HCT116 (cell line): ENCODE measurements at regions not wholly inside any gene's neighbourhood (a gene's known extent, or its start where the extent isn't known, plus 50 kb on each side); places are given as distances from the start of the nearest gene placed in this dataset.

Experiments used
- ATAC-seq: fragments of 200-7000 bp; cut with Tn5 transposase; 2 replicates; pipeline ENCODE4 v1.9.1; 2020; ENCODE audit warnings: mild to moderate bottlenecking, moderate library complexity
- BruUV-seq: library from RNA; stranded (reverse); fragments of 400-500 nt; replicated peaks from 2 replicates; lab custom pipeline; 2021; lab: Mats Ljungman, UMichigan
- CTCF ChIA-PET: fragments of 300-600 bp; sonication (Branson Sonifier 250); formaldehyde crosslinking; loops from one replicate; lab custom pipeline; 2021; ENCODE audit warnings: antibody characterized with exemption; lab: Charles Lee
- POLR2A ChIA-PET: fragments of 300-600, 350-600 bp; sonication (Branson Sonifier 250); formaldehyde crosslinking; loops from one replicate; lab custom pipeline; 2021; ENCODE audit warnings: antibody characterized with exemption; lab: Charles Lee
- RAD21 ChIA-PET, 2 experiments: fragments of 300-600 bp; sonication (Branson Sonifier 250); formaldehyde crosslinking; loops; one replicate each; lab custom pipeline; 2023; ENCODE audit warnings: low total read pairs in 2 of 2; ENCODE audit not compliant: uncharacterized antibody in 2 of 2, unreplicated experiment in 2 of 2, low non-redundant PET in 1 of 2; lab: Charles Lee
- DNase-seq: peaks from one replicate; pipeline ENCODE4 v3.0.0-alpha.2; 2010; ENCODE audit warnings: low read depth, low spot score
- H2AFZ ChIP-seq: fragments of 200-600 bp; shearing (Covaris generic), sonication (generic); 2 replicates; pipeline ENCODE4 v1.6.1; 2017; ENCODE audit warnings: low read depth, mixed run types, mixed read lengths, antibody characterized with exemption, low read length; ENCODE audit not compliant: poor library complexity, severe bottlenecking
- H3K27ac ChIP-seq: 2 replicates; pipeline ENCODE4 v1.5.1; 2012; ENCODE audit warnings: low read depth, low read length
- H3K27me3 ChIP-seq: fragments of 200-600 bp; sonication (generic); 2 replicates; pipeline ENCODE4 v1.6.1; 2016; ENCODE audit warnings: mixed run types, low read length, mixed read lengths; ENCODE audit not compliant: insufficient read depth
- H3K36me3 ChIP-seq, 2 experiments: fragments of 200-500 bp in 1 of 2; fragments of 200-600 bp in 1 of 2; sonication (Bioruptor generic) in 1 of 2; sonication (generic) in 1 of 2; 2 replicates each; pipeline versions ENCODE4 v1.5.1 to v1.6.1; 2014 to 2016; ENCODE audit warnings: low read length in 2 of 2, inconsistent platforms in 1 of 2, mixed read lengths in 1 of 2, mixed run types in 1 of 2; ENCODE audit not compliant: insufficient read depth in 2 of 2, control insufficient read depth in 1 of 2
- H3K4me1 ChIP-seq, 2 experiments: fragments of 200-600 bp in 1 of 2; sonication (generic) in 1 of 2; 2 replicates each; pipeline versions ENCODE4 v1.5.1 to v1.6.1; 2012 to 2017; ENCODE audit warnings: low read length in 2 of 2, inconsistent platforms in 1 of 2, mild to moderate bottlenecking in 1 of 2, mixed read lengths in 1 of 2, mixed run types in 1 of 2, moderate library complexity in 1 of 2; ENCODE audit not compliant: insufficient read depth in 2 of 2, control insufficient read depth in 1 of 2
- H3K4me2 ChIP-seq: fragments of 200-600 bp; sonication (generic); 2 replicates; pipeline ENCODE4 v1.6.1; 2017; ENCODE audit warnings: mixed run types, low read length, mixed read lengths
- H3K4me3 ChIP-seq, 2 experiments: fragments of 200-600 bp in 1 of 2; sonication (generic) in 1 of 2; replicated peaks in 1 of 2; 2 replicates each; pipeline ENCODE4 v1.5.1; 2011 to 2016; ENCODE audit warnings: low read length in 2 of 2, control low read depth in 1 of 2, low read depth in 1 of 2, mild to moderate bottlenecking in 1 of 2, mixed read lengths in 1 of 2, mixed run types in 1 of 2
- H3K79me2 ChIP-seq: fragments of 200-600 bp; sonication (generic); 2 replicates; pipeline ENCODE4 v1.6.1; 2017; ENCODE audit warnings: mild to moderate bottlenecking, mixed run types, low read length, moderate library complexity, mixed read lengths; ENCODE audit not compliant: insufficient read depth
- H3K9ac ChIP-seq: fragments of 200-600 bp; sonication (generic); 2 replicates; pipeline ENCODE4 v1.6.1; 2016; ENCODE audit warnings: low read length, mixed read lengths
- H3K9me2 ChIP-seq: fragments of 200-600 bp; sonication (generic), shearing (Covaris generic); 2 replicates; pipeline ENCODE4 v1.6.1; 2017; ENCODE audit warnings: mixed run types, mild to moderate bottlenecking, moderate library complexity; ENCODE audit not compliant: insufficient read depth
- H3K9me3 ChIP-seq, 2 experiments: fragments of 200-500 bp in 1 of 2; fragments of 200-600 bp in 1 of 2; sonication (Bioruptor generic) in 1 of 2; sonication (generic) in 1 of 2; 2 replicates each; pipeline ENCODE4 v1.6.1; 2014 to 2017; ENCODE audit warnings: low read length in 2 of 2, mixed read lengths in 2 of 2, inconsistent platforms in 1 of 2, low read depth in 1 of 2, mild to moderate bottlenecking in 1 of 2, mixed run types in 1 of 2, moderate library complexity in 1 of 2; ENCODE audit not compliant: control insufficient read depth in 1 of 2, insufficient read depth in 1 of 2
- H4K20me1 ChIP-seq: fragments of 200-600 bp; sonication (generic), shearing (Covaris generic); 2 replicates; pipeline ENCODE4 v1.6.1; 2017; ENCODE audit warnings: mixed run types, mild to moderate bottlenecking, moderate library complexity; ENCODE audit not compliant: insufficient read depth
- CBX3 ChIP-seq: IDR thresholded peaks from 2 replicates; pipeline ENCODE4 v1.6.1; 2012; ENCODE audit warnings: low read depth
- EGR1 ChIP-seq: IDR thresholded peaks from 2 replicates; pipeline ENCODE4 v1.6.1; 2012; ENCODE audit warnings: low read depth
- ELF1 ChIP-seq: IDR thresholded peaks from 2 replicates; pipeline ENCODE4 v1.6.1; 2012; ENCODE audit warnings: low read depth, borderline replicate concordance
- EZH2 ChIP-seq: fragments of 200-600 bp; sonication (generic); IDR thresholded peaks from 2 replicates; pipeline ENCODE4 v1.6.1; 2017; ENCODE audit warnings: antibody characterized with exemption, mixed run types
- EZH2phosphoT487 ChIP-seq: fragments of 200-600 bp; IDR thresholded peaks from 2 replicates; pipeline ENCODE4 v1.6.1; 2018; ENCODE audit warnings: antibody characterized with exemption, borderline replicate concordance
- JUND ChIP-seq: IDR thresholded peaks from 2 replicates; pipeline ENCODE4 v1.6.1; 2012
- POLR2AphosphoS5 ChIP-seq: IDR thresholded peaks from 2 replicates; pipeline ENCODE4 v1.6.1; 2011; ENCODE audit warnings: mild to moderate bottlenecking, low read depth, low read length, moderate library complexity
- SIN3A ChIP-seq: IDR thresholded peaks from 2 replicates; pipeline ENCODE4 v1.6.1; 2012; ENCODE audit warnings: low read depth
- SRF ChIP-seq: IDR thresholded peaks from 2 replicates; pipeline ENCODE4 v1.6.1; 2012; ENCODE audit warnings: low read depth
- YY1 ChIP-seq: IDR thresholded peaks from 2 replicates; pipeline ENCODE4 v1.6.1; 2011; ENCODE audit warnings: low read length, low read depth, moderate library complexity, mild to moderate bottlenecking; ENCODE audit not compliant: insufficient replicate concordance; ENCODE audit errors: extremely low read depth
- ZNF274 ChIP-seq: fragments of 200-500 bp; sonication (Bioruptor generic); IDR thresholded peaks from 2 replicates; pipeline ENCODE4 v1.6.1; 2014; ENCODE audit warnings: mild to moderate bottlenecking, low read depth, low read length, inconsistent platforms
- intact Hi-C: fragments of 100-400 bp; cut with micrococcal nuclease; formaldehyde crosslinking; loops from 2 replicates; pipeline ENCODE4 v1.10.0; 2022
- TF ChIP-seq, protein P1 (sequence below): IDR thresholded peaks from 2 replicates; pipeline ENCODE4 v1.6.1; 2012
- TF ChIP-seq, protein P2 (sequence below): IDR thresholded peaks from 2 replicates; pipeline ENCODE4 v1.6.1; 2012; ENCODE audit warnings: low read depth
- TF ChIP-seq, protein P3 (sequence below): IDR thresholded peaks from 2 replicates; pipeline ENCODE4 v1.6.1; 2011; ENCODE audit warnings: mild to moderate bottlenecking, low read length, moderate library complexity; ENCODE audit not compliant: insufficient replicate concordance; ENCODE audit errors: extremely low read depth
- TF ChIP-seq, protein P4 (sequence below): IDR thresholded peaks from 2 replicates; pipeline ENCODE4 v1.6.1; 2012

DNA sequence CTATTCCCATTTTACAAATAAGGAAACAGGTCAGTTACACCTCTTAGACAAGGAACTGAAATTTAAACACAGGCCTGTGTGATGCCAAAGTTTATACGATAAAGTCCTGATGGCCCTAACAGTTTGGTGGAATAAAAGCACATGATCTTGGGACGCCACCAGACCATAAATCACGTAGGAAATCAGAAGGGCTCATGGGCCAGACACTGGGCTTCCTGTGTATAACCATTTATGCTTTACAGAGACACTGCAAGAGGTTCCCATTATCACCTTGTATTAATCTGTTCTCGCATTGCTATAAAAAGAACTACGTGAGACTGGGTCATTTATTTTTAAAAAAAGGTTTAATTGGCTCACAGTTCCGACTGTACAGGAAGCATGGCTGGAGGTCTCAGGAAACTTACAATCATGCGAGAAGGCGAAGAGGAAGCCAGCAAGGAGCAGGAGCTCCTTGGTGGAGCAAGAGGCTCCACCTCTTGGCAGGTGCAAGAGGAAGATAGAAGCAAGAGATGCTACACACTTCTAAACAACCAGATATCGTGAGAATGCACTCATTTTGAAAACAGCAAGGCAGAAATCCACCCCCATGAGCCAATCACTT is 124.0 kb upstream of the MON1B start:
- no peak for DNase-seq
- H3K9me3 ChIP-seq = no peaks in the 10 kb centered on the region
- no peak overlapping the region for H3K27ac ChIP-seq
- H3K9me2 ChIP-seq = no peaks in the 10 kb centered on the region
- H4K20me1 ChIP-seq = no peaks in the 10 kb centered on the region
- no peak overlapping the region for H2AFZ ChIP-seq
- no peaks in the 10 kb centered on the region for H3K4me1 ChIP-seq
- RAD21 ChIA-PET = no interaction called here
- CTCF ChIA-PET = no interaction called here
- intact Hi-C loops = no loop called here
- H3K9ac ChIP-seq = no peak overlapping the region
- ATAC-seq = no peak
- TF ChIP-seq EZH2 (no peak), YY1 (no peak), ELF1 (no peak), SRF (no peak), ZNF274 (no peak), POLR2AphosphoS5 (no peak)
- TF ChIP-seq, protein P1, sequence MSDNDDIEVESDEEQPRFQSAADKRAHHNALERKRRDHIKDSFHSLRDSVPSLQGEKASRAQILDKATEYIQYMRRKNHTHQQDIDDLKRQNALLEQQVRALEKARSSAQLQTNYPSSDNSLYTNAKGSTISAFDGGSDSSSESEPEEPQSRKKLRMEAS = no peak
- no peak overlapping the region for H3K4me3 ChIP-seq
- H3K27me3 ChIP-seq = no peaks in the 10 kb centered on the region
- BruUV-seq = no TSS peak
- H3K4me2 ChIP-seq = no peak overlapping the region
- H3K79me2 ChIP-seq = no peaks in the 10 kb centered on the region
- POLR2A ChIA-PET = no interaction called here
- no peaks in the 10 kb centered on the region for H3K36me3 ChIP-seq

DNA sequence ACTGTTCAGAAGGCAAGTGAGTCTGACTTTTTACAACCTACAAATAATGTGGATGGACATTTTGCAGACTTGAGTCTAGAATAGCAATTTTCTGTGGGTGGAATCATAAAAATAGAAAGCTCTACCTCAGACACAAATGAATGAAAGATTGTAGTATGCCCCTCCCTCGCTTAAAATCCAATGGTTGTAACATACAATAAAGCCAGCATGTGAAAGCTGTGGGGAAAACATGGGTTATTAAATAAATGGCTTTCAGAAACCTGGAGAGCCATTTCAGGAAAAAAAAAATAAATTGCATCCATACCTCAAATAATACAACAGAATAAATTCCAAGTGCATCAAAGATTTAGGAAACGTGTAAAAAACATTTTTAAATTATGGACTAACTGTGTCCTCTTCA is 123.1 kb upstream of the MON1B start:
- Histone ChIP-seq H3K27me3 (no peaks in the 10 kb centered on the region), H3K9me2 (no peaks in the 10 kb centered on the region), H3K4me2 (no peak overlapping the region), H3K27ac (no peak overlapping the region), H2AFZ (no peak overlapping the region), H3K79me2 (no peaks in the 10 kb centered on the region), H3K9me3 (no peaks in the 10 kb centered on the region), H3K4me3 (no peak overlapping the region), H3K4me1 (no peaks in the 10 kb centered on the region), H3K9ac (no peak overlapping the region), H4K20me1 (no peaks in the 10 kb centered on the region), H3K36me3 (no peaks in the 10 kb centered on the region)
- DNase-seq (no peak), ATAC-seq (no peak)
- ChIA-PET CTCF (no interaction called here), RAD21 (no interaction called here), POLR2A (no interaction called here)
- intact Hi-C loops = no loop called here
- BruUV-seq = no TSS peak
- TF ChIP-seq JUND (no peak), EZH2phosphoT487 (no peak), SIN3A (no peak), CBX3 (no peak), SRF (no peak), YY1 (no peak), EGR1 (no peak)
- TF ChIP-seq, protein P2, sequence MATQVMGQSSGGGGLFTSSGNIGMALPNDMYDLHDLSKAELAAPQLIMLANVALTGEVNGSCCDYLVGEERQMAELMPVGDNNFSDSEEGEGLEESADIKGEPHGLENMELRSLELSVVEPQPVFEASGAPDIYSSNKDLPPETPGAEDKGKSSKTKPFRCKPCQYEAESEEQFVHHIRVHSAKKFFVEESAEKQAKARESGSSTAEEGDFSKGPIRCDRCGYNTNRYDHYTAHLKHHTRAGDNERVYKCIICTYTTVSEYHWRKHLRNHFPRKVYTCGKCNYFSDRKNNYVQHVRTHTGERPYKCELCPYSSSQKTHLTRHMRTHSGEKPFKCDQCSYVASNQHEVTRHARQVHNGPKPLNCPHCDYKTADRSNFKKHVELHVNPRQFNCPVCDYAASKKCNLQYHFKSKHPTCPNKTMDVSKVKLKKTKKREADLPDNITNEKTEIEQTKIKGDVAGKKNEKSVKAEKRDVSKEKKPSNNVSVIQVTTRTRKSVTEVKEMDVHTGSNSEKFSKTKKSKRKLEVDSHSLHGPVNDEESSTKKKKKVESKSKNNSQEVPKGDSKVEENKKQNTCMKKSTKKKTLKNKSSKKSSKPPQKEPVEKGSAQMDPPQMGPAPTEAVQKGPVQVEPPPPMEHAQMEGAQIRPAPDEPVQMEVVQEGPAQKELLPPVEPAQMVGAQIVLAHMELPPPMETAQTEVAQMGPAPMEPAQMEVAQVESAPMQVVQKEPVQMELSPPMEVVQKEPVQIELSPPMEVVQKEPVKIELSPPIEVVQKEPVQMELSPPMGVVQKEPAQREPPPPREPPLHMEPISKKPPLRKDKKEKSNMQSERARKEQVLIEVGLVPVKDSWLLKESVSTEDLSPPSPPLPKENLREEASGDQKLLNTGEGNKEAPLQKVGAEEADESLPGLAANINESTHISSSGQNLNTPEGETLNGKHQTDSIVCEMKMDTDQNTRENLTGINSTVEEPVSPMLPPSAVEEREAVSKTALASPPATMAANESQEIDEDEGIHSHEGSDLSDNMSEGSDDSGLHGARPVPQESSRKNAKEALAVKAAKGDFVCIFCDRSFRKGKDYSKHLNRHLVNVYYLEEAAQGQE = no peak
- TF ChIP-seq, protein P3, sequence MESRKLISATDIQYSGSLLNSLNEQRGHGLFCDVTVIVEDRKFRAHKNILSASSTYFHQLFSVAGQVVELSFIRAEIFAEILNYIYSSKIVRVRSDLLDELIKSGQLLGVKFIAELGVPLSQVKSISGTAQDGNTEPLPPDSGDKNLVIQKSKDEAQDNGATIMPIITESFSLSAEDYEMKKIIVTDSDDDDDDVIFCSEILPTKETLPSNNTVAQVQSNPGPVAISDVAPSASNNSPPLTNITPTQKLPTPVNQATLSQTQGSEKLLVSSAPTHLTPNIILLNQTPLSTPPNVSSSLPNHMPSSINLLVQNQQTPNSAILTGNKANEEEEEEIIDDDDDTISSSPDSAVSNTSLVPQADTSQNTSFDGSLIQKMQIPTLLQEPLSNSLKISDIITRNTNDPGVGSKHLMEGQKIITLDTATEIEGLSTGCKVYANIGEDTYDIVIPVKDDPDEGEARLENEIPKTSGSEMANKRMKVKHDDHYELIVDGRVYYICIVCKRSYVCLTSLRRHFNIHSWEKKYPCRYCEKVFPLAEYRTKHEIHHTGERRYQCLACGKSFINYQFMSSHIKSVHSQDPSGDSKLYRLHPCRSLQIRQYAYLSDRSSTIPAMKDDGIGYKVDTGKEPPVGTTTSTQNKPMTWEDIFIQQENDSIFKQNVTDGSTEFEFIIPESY = no peak
- TF ChIP-seq, protein P4, sequence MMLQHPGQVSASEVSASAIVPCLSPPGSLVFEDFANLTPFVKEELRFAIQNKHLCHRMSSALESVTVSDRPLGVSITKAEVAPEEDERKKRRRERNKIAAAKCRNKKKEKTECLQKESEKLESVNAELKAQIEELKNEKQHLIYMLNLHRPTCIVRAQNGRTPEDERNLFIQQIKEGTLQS = no peak
